ENCODE measurements at regions not wholly inside any gene's neighbourhood (a gene's known extent, or its start where the extent isn't known, plus 50 kb on each side); places are given as distances from the start of the nearest gene placed in this dataset.

GRCh38 chr19:21610787-21611186, 105.4 kb downstream of the ZNF429 start (continued):
- TF ChIP-seq, protein P1, sequence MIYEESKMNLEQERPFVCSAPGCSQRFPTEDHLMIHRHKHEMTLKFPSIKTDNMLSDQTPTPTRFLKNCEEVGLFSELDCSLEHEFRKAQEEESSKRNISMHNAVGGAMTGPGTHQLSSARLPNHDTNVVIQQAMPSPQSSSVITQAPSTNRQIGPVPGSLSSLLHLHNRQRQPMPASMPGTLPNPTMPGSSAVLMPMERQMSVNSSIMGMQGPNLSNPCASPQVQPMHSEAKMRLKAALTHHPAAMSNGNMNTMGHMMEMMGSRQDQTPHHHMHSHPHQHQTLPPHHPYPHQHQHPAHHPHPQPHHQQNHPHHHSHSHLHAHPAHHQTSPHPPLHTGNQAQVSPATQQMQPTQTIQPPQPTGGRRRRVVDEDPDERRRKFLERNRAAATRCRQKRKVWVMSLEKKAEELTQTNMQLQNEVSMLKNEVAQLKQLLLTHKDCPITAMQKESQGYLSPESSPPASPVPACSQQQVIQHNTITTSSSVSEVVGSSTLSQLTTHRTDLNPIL (CRISPR knock-in tag; IDR thresholded peaks at IDR 0.05) = peak; percentile 61; the same call in 1 of the 2 replicates
- peak; percentile 86; the same call in 1 of the 2 replicates for TF ChIP-seq HIVEP1 (CRISPR knock-in tag; IDR thresholded peaks at IDR 0.05)
- peak; percentile 92; the same call in 1 of the 2 replicates for TF ChIP-seq DMBX1 (CRISPR knock-in tag; IDR thresholded peaks at IDR 0.05; ENCODE audit: borderline replicate concordance)
- TF ChIP-seq PHF21A (IDR thresholded peaks at IDR 0.05; ENCODE audit: borderline replicate concordance, low read depth) = no peak
- TF ChIP-seq ZBTB9 (CRISPR knock-in tag; IDR thresholded peaks at IDR 0.05) = peak; percentile 63; the same call in 1 of the 2 replicates
- no peak for TF ChIP-seq ATF1 (CRISPR knock-in tag; IDR thresholded peaks at IDR 0.05)
- no peak for TF ChIP-seq ATF1 (tag; IDR thresholded peaks at IDR 0.05)
- peak; percentile 61; the same call in 1 of the 2 replicates for TF ChIP-seq ZNF644 (tag; IDR thresholded peaks at IDR 0.05; ENCODE audit: low read depth)
- 0 out of 2 replicates have a peak, but pooled peaks have one; percentile 8 for TF ChIP-seq BACH1 (tag; IDR thresholded peaks at IDR 0.05)
- TF ChIP-seq E2F8 (IDR thresholded peaks at IDR 0.05; ENCODE audit: low read depth, partially characterized antibody) = no peak
- no peak for TF ChIP-seq TAF9B (IDR thresholded peaks at IDR 0.05; ENCODE audit: partially characterized antibody)
- TF ChIP-seq, protein P2, sequence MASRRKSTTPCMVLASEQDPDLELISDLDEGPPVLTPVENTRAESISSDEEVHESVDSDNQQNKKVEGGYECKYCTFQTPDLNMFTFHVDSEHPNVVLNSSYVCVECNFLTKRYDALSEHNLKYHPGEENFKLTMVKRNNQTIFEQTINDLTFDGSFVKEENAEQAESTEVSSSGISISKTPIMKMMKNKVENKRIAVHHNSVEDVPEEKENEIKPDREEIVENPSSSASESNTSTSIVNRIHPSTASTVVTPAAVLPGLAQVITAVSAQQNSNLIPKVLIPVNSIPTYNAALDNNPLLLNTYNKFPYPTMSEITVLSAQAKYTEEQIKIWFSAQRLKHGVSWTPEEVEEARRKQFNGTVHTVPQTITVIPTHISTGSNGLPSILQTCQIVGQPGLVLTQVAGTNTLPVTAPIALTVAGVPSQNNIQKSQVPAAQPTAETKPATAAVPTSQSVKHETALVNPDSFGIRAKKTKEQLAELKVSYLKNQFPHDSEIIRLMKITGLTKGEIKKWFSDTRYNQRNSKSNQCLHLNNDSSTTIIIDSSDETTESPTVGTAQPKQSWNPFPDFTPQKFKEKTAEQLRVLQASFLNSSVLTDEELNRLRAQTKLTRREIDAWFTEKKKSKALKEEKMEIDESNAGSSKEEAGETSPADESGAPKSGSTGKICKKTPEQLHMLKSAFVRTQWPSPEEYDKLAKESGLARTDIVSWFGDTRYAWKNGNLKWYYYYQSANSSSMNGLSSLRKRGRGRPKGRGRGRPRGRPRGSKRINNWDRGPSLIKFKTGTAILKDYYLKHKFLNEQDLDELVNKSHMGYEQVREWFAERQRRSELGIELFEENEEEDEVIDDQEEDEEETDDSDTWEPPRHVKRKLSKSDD (conservative IDR thresholded peaks at IDR 0.05; ENCODE audit: low read length) = no peak
- no peak for TF ChIP-seq THAP12 (CRISPR knock-in tag; IDR thresholded peaks at IDR 0.05)
- TF ChIP-seq MTA1 (IDR thresholded peaks at IDR 0.05; ENCODE audit: borderline replicate concordance) = no peak

Data from K562 (cell line).